A549 (cell line): ENCODE measurements at regions not wholly inside any gene's neighbourhood (a gene's known extent, or its start where the extent isn't known, plus 50 kb on each side); places are given as distances from the start of the nearest gene placed in this dataset.

Experiments
- BHLHE40 ChIP-seq: IDR thresholded peaks from 2 replicates; pipeline ENCODE4 v1.6.1; 2012; ENCODE audit warnings: low read depth, low read length, inconsistent platforms
- CTCF ChIP-seq: fragments of >200 bp; sonication (Bioruptor Twin); formaldehyde crosslinking; IDR thresholded peaks from 3 replicates; pipeline ENCODE4 v1.5.1; 2016
- EHMT2 ChIP-seq: fragments of 200-600 bp; sonication (generic); IDR thresholded peaks from 2 replicates; pipeline ENCODE4 v1.6.1; 2016; ENCODE audit warnings: antibody characterized with exemption, low read depth, mild to moderate bottlenecking, moderate library complexity
- HMGXB4 ChIP-seq: fragments of 250-450 bp; sonication (Bioruptor Pico); IDR thresholded peaks from 2 replicates; pipeline ENCODE4 v1.5.0; 2021; ENCODE audit warnings: mild to moderate bottlenecking, moderate library complexity, borderline replicate concordance
- JUN ChIP-seq, 2 experiments: fragments of >200 bp; sonication (Bioruptor Twin); formaldehyde crosslinking; IDR thresholded peaks; 2 replicates in 1 of 2; 3 replicates in 1 of 2; pipeline ENCODE4 v1.6.1; 2016 to 2017
- MAX ChIP-seq: IDR thresholded peaks from 2 replicates; pipeline ENCODE4 v1.6.1; 2012
- RAD21 ChIP-seq, 2 experiments: fragments of >200 bp in 1 of 2; sonication (Bioruptor Twin) in 1 of 2; formaldehyde crosslinking in 1 of 2; IDR thresholded peaks in 1 of 2; conservative IDR thresholded peaks in 1 of 2; 2 replicates in 1 of 2; 3 replicates in 1 of 2; pipeline ENCODE4 v1.6.1; 2012 to 2018; ENCODE audit warnings: inconsistent platforms in 1 of 2
- RFX5 ChIP-seq: fragments of 450-650 bp; IDR thresholded peaks from 2 replicates; pipeline ENCODE4 v1.7.1; 2014; ENCODE audit warnings: antibody characterized with exemption, mild to moderate bottlenecking, moderate library complexity
- USF2 ChIP-seq: fragments of 450-650 bp; IDR thresholded peaks from 2 replicates; pipeline ENCODE4 v1.6.1; 2014; ENCODE audit warnings: antibody characterized with exemption

GRCh38 chr2:6452702-6453481 lies 412.8 kb downstream of the CMPK2 start:
- TF ChIP-seq USF2 (no peak), MAX (no peak), RFX5 (no peak), EHMT2 (no peak), RAD21 (conservative IDR thresholded peaks at IDR 0.05 in 1 of 2, IDR thresholded peaks at IDR 0.05 in 1 of 2) (no peak), JUN (IDR thresholded peaks at IDR 0.05) (no peak), CTCF (no peak), HMGXB4 (CRISPR knock-in tag) (no peak), BHLHE40 (no peak)
